ENCODE measurements at regions not wholly inside any gene's neighbourhood (a gene's known extent, or its start where the extent isn't known, plus 50 kb on each side); places are given as distances from the start of the nearest gene placed in this dataset.

- TF ChIP-seq, protein P1, sequence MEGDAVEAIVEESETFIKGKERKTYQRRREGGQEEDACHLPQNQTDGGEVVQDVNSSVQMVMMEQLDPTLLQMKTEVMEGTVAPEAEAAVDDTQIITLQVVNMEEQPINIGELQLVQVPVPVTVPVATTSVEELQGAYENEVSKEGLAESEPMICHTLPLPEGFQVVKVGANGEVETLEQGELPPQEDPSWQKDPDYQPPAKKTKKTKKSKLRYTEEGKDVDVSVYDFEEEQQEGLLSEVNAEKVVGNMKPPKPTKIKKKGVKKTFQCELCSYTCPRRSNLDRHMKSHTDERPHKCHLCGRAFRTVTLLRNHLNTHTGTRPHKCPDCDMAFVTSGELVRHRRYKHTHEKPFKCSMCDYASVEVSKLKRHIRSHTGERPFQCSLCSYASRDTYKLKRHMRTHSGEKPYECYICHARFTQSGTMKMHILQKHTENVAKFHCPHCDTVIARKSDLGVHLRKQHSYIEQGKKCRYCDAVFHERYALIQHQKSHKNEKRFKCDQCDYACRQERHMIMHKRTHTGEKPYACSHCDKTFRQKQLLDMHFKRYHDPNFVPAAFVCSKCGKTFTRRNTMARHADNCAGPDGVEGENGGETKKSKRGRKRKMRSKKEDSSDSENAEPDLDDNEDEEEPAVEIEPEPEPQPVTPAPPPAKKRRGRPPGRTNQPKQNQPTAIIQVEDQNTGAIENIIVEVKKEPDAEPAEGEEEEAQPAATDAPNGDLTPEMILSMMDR (IDR thresholded peaks at IDR 0.05; ENCODE audit: unreplicated experiment), result no peak
Measured at GRCh38 chr6:169046021-169046420, 207.6 kb downstream of the THBS2 start.

GRCh38 chr6:169045486-169045885 lies 208.2 kb downstream of the THBS2 start:
- no peak for DNase-seq (ENCODE audit: low spot score in 2 of 2, unreplicated experiment in 2 of 2)
- Mint-ChIP-seq H3K4me3 (no peak overlapping the region), H3K4me1 (no peaks in the 10 kb centered on the region), H3K27me3 (ENCODE audit: low read depth) (peaks cover 7% of the 10 kb centered on the region), H3K36me3 (no peaks in the 10 kb centered on the region), H3K9me3 (no peaks in the 10 kb centered on the region), H3K27ac (no peak overlapping the region)
- TF ChIP-seq, protein P1 (IDR thresholded peaks at IDR 0.05; ENCODE audit: unreplicated experiment), result no peak

More at GRCh38 chr6:169046021-169046420, 207.6 kb downstream of the THBS2 start:
- Mint-ChIP-seq H3K9me3 (no peaks in the 10 kb centered on the region), H3K36me3 (no peaks in the 10 kb centered on the region), H3K4me3 (no peak overlapping the region), H3K4me1 (no peaks in the 10 kb centered on the region), H3K27me3 (ENCODE audit: low read depth) (peaks cover 9% of the 10 kb centered on the region), H3K27ac (no peak overlapping the region)
- no peak for DNase-seq (ENCODE audit: low spot score in 2 of 2, unreplicated experiment in 2 of 2)

GRCh38 chr6:169044381-169045230 lies 209.0 kb downstream of the THBS2 start:
- H3K4me3 Mint-ChIP-seq, result no peak overlapping the region
- TF ChIP-seq, protein P1 (IDR thresholded peaks at IDR 0.05; ENCODE audit: unreplicated experiment), result no peak
- no peaks in the 10 kb centered on the region for H3K4me1 Mint-ChIP-seq
- no peak for DNase-seq (ENCODE audit: low spot score in 2 of 2, unreplicated experiment in 2 of 2)
- H3K27me3 Mint-ChIP-seq (ENCODE audit: low read depth), result peaks cover 7% of the 10 kb centered on the region
- H3K9me3 Mint-ChIP-seq, result no peaks in the 10 kb centered on the region
- no peak overlapping the region for H3K27ac Mint-ChIP-seq
- no peaks in the 10 kb centered on the region for H3K36me3 Mint-ChIP-seq

DNA sequence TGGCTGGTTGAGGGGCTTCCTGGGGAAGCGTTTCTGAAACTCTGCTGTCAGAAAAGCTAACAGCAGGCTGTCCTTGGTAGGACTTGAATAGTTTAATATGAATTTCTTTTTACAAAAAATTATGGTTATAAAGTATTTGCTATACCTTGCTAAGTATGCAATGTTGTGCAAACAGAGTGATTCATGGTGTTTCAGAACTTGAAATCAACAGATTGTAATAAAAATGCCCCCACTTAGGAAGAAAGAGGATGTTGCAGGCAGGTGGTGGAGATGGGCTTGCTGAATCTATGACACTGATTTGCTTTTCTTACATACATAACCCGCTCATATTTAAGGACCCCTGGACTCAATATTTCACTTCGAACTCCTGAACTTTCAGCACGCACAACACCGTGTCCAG lies 211.6 kb downstream of the THBS2 start:
- Mint-ChIP-seq H3K9me3 (peaks cover 20% of the 10 kb centered on the region), H3K4me1 (no peaks in the 10 kb centered on the region)
- TF ChIP-seq, protein P1 (IDR thresholded peaks at IDR 0.05; ENCODE audit: unreplicated experiment), result no peak

DNA sequence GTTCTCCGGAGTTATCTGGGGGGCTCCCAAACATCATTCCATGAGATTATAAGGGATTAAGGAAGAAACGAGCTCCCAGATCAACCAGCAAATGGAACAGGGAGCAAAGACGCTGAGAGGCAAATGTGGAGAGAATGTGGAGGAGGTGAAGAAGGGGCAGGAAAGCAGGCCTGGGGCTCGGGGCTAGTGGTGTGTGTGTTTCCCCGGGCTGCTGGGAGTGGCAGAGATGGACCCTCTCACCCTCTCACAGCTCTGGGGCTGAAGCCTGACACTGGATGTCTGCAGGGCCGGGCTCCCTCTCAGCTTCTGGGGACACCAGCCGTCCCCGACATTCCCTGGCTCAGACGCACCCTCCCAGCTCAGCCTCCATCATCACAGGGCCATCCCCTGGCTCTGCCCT lies 212.6 kb downstream of the THBS2 start:
- DNase-seq (ENCODE audit: low spot score in 2 of 2, unreplicated experiment in 2 of 2), result no peak
- H3K4me1 Mint-ChIP-seq, result no peaks in the 10 kb centered on the region
- peaks cover 24% of the 10 kb centered on the region for H3K9me3 Mint-ChIP-seq
- TF ChIP-seq, protein P1 (IDR thresholded peaks at IDR 0.05; ENCODE audit: unreplicated experiment), result no peak
- peaks cover 7% of the 10 kb centered on the region for H3K27me3 Mint-ChIP-seq (ENCODE audit: low read depth)
- no peak overlapping the region for H3K27ac Mint-ChIP-seq
- no peaks in the 10 kb centered on the region for H3K36me3 Mint-ChIP-seq
- no peak overlapping the region for H3K4me3 Mint-ChIP-seq

More for the DNA sequence above, 211.6 kb downstream of the THBS2 start:
- Mint-ChIP-seq H3K27me3 (ENCODE audit: low read depth) (peaks cover 7% of the 10 kb centered on the region), H3K27ac (no peak overlapping the region), H3K36me3 (no peaks in the 10 kb centered on the region), H3K4me3 (no peak overlapping the region)
- no peak for DNase-seq (ENCODE audit: low spot score in 2 of 2, unreplicated experiment in 2 of 2)
